Mammary epithelial cell (primary cell): ENCODE measurements at regions not wholly inside any gene's neighbourhood (a gene's known extent, or its start where the extent isn't known, plus 50 kb on each side); places are given as distances from the start of the nearest gene placed in this dataset.

Source experiments
- CTCF ChIP-seq, 2 donors: IDR thresholded peaks in 1 of 2; conservative IDR thresholded peaks in 1 of 2; 2 replicates each; pipeline ENCODE4 v1.5.1; 2011 to 2012; ENCODE audit warnings: inconsistent platforms in 2 of 2, low read length in 2 of 2, mild to moderate bottlenecking in 2 of 2, control low read depth in 1 of 2, low read depth in 1 of 2; ENCODE audit not compliant: insufficient read depth in 1 of 2; ENCODE audit errors: extremely low read depth in 1 of 2
- EZH2 ChIP-seq: IDR thresholded peaks from 2 replicates; pipeline ENCODE4 v1.6.1; 2012; ENCODE audit warnings: low read length, inconsistent platforms, borderline replicate concordance

DNA sequence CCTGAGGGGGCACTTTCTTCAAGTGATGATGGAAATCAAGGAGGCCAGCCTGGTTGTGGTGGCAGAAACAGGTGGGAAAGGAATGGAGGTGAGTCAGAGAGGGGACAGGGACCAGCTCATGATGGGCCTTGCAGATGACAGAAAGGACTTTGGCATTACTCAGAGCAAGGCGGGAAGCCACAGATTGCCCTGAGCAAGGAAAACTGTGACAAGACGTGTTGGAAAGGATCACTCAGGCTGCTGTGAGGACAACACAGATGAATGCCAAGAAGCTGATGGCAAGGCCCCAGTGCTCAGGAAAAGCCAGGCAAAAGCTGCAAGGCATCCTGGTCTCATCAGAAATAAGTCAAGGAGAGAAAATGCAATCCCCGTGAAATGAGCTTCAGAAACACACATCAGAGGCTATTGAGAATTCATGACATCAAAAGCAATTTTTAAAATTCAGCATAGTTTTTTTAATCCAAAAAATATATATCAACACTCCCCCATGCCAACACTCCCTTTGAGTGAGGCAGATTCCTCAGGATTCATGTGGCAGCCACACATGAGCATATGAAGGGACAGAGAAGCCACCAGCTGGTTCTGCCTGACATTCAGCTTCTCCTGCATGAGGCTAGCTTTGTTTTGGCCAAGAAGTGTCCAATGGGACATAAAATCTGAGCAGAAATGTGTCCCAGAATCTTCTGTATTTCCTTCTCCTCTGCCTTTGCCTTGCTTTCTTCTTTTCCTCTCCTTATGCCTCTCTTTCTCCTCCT, 244.5 kb upstream of the MYO3A start:
- TF ChIP-seq CTCF (conservative IDR thresholded peaks at IDR 0.05 in 1 of 2, IDR thresholded peaks at IDR 0.05 in 1 of 2; ENCODE audit: extremely low read depth in 1 of 2, insufficient read depth in 1 of 2, low read depth in 1 of 2, low read length in 2 of 2) (no peak), EZH2 (no peak)
